HEK293 (cell line): ENCODE measurements at regions not wholly inside any gene's neighbourhood (a gene's known extent, or its start where the extent isn't known, plus 50 kb on each side); places are given as distances from the start of the nearest gene placed in this dataset.

Source experiments
- CTCF ChIP-seq: fragments of 450-650 bp; formaldehyde crosslinking; IDR thresholded peaks from 2 replicates; pipeline ENCODE4 v1.5.1; 2016; ENCODE audit warnings: missing biosample characterization, missing genetic modification characterization
- GLI4 ChIP-seq: fragments of 450-650 bp; formaldehyde crosslinking; IDR thresholded peaks from 2 replicates; pipeline ENCODE4 v1.5.1; 2016; ENCODE audit warnings: missing biosample characterization, missing genetic modification characterization
- KLF1 ChIP-seq: fragments of 450-650 bp; formaldehyde crosslinking; IDR thresholded peaks from 2 replicates; pipeline ENCODE4 v1.5.1; 2016; ENCODE audit warnings: missing biosample characterization, missing genetic modification characterization
- REST ChIP-seq: fragments of 450-650 bp; formaldehyde crosslinking; IDR thresholded peaks from 2 replicates; pipeline ENCODE4 v1.5.1; 2016; ENCODE audit warnings: missing biosample characterization, missing genetic modification characterization
- ZNF24 ChIP-seq: fragments of 450-650 bp; formaldehyde crosslinking; IDR thresholded peaks from 2 replicates; pipeline ENCODE4 v1.5.1; 2016; ENCODE audit warnings: missing biosample characterization, missing genetic modification characterization
- ZNF274 ChIP-seq, 2 experiments: fragments of 200-500 bp in 1 of 2; fragments of 450-650 bp in 1 of 2; sonication (Bioruptor generic) in 1 of 2; formaldehyde crosslinking in 1 of 2; IDR thresholded peaks; 2 replicates each; pipeline versions ENCODE4 v1.5.1 to v1.6.1; 2014 to 2016; ENCODE audit warnings: borderline replicate concordance in 1 of 2, inconsistent platforms in 1 of 2, low read length in 1 of 2, missing biosample characterization in 1 of 2, missing genetic modification characterization in 1 of 2
- ZNF623 ChIP-seq: fragments of 450-650 bp; formaldehyde crosslinking; IDR thresholded peaks from 2 replicates; pipeline ENCODE4 v1.5.1; 2016; ENCODE audit warnings: missing biosample characterization, missing genetic modification characterization
- ZNF707 ChIP-seq: fragments of 450-650 bp; formaldehyde crosslinking; IDR thresholded peaks from 2 replicates; pipeline ENCODE4 v1.5.1; 2016; ENCODE audit warnings: missing biosample characterization, missing genetic modification characterization
- TF ChIP-seq, protein P1 (sequence below): fragments of 450-650 bp; formaldehyde crosslinking; IDR thresholded peaks from 2 replicates; pipeline ENCODE4 v1.5.1; 2016; ENCODE audit warnings: missing biosample characterization, missing genetic modification characterization
- TF ChIP-seq, protein P2 (sequence below): fragments of 450-650 bp; formaldehyde crosslinking; IDR thresholded peaks from 2 replicates; pipeline ENCODE4 v1.5.1; 2016; ENCODE audit warnings: missing biosample characterization, missing genetic modification characterization

- TF ChIP-seq GLI4 (tag by site-specific recombination), result no peak
- TF ChIP-seq ZNF274 (IDR thresholded peaks at IDR 0.05; ENCODE audit: low read length), result no peak
- no peak for TF ChIP-seq ZNF274 (tag by site-specific recombination; IDR thresholded peaks at IDR 0.05; ENCODE audit: borderline replicate concordance)
- TF ChIP-seq CTCF, result no peak
- no peak for TF ChIP-seq REST (tag by site-specific recombination)
- TF ChIP-seq ZNF623 (tag by site-specific recombination), result no peak
- no peak for TF ChIP-seq ZNF707 (tag by site-specific recombination)
- no peak for TF ChIP-seq KLF1 (tag by site-specific recombination)
- TF ChIP-seq, protein P1, sequence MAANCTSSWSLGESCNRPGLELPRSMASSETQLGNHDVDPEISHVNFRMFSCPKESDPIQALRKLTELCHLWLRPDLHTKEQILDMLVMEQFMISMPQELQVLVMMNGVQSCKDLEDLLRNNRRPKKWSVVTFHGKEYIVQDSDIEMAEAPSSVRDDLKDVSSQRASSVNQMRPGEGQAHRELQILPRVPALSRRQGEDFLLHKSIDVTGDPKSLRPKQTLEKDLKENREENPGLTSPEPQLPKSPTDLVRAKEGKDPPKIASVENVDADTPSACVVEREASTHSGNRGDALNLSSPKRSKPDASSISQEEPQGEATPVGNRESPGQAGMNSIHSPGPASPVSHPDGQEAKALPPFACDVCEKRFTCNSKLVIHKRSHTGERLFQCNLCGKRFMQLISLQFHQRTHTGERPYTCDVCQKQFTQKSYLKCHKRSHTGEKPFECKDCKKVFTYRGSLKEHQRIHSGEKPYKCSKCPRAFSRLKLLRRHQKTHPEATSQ, result no peak
- no peak for TF ChIP-seq ZNF24 (tag by site-specific recombination)
- TF ChIP-seq, protein P2, sequence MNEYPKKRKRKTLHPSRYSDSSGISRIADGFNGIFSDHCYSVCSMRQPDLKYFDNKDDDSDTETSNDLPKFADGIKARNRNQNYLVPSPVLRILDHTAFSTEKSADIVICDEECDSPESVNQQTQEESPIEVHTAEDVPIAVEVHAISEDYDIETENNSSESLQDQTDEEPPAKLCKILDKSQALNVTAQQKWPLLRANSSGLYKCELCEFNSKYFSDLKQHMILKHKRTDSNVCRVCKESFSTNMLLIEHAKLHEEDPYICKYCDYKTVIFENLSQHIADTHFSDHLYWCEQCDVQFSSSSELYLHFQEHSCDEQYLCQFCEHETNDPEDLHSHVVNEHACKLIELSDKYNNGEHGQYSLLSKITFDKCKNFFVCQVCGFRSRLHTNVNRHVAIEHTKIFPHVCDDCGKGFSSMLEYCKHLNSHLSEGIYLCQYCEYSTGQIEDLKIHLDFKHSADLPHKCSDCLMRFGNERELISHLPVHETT, result no peak
Observed at GRCh38 chr5:125461641-125462072, 715.2 kb upstream of the ZNF608 start.
